CD14-positive monocyte (primary cell): ENCODE measurements at regions not wholly inside any gene's neighbourhood (a gene's known extent, or its start where the extent isn't known, plus 50 kb on each side); places are given as distances from the start of the nearest gene placed in this dataset.

Experiments
- DNase-seq, 3 donors: peaks; one replicate each; pipeline ENCODE4 v3.0.0-alpha.2; 2011 to 2022
- H2AFZ ChIP-seq: 2 replicates; pipeline ENCODE4 v1.6.0; 2012; ENCODE audit warnings: mild to moderate bottlenecking, low read depth, low read length, inconsistent platforms; ENCODE audit not compliant: insufficient read depth, poor library complexity, severe bottlenecking
- H3K27ac ChIP-seq, 2 donors: 1 replicate in 1 of 2; 2 replicates in 1 of 2; pipeline ENCODE4 v1.5.1; 2012 to 2013; ENCODE audit warnings: low read length in 2 of 2, control low read depth in 1 of 2, inconsistent platforms in 1 of 2, low read depth in 1 of 2, mild to moderate bottlenecking in 1 of 2
- H3K27me3 ChIP-seq, 2 donors: one replicate each; pipeline versions ENCODE4 v1.6.0 to v1.6.1; 2011 to 2013; ENCODE audit warnings: low read length in 2 of 2; ENCODE audit not compliant: control insufficient read depth in 2 of 2, insufficient read depth in 2 of 2
- H3K36me3 ChIP-seq, 2 donors: replicated peaks in 1 of 2; 1 replicate in 1 of 2; 2 replicates in 1 of 2; pipeline versions ENCODE4 v1.5.1 to v1.6.1; 2012 to 2013; ENCODE audit warnings: low read length in 2 of 2, control low read depth in 1 of 2, inconsistent platforms in 1 of 2, mild to moderate bottlenecking in 1 of 2; ENCODE audit not compliant: insufficient read depth in 2 of 2, control insufficient read depth in 1 of 2
- H3K4me1 ChIP-seq, 2 donors: 1 replicate in 1 of 2; 2 replicates in 1 of 2; pipeline versions ENCODE4 v1.5.1 to v1.6.1; 2012 to 2013; ENCODE audit warnings: low read length in 2 of 2, control low read depth in 1 of 2, inconsistent platforms in 1 of 2, mild to moderate bottlenecking in 1 of 2, moderate library complexity in 1 of 2; ENCODE audit not compliant: insufficient read depth in 2 of 2, control insufficient read depth in 1 of 2
- H3K4me2 ChIP-seq: replicated peaks from 2 replicates; pipeline ENCODE3; 2012; ENCODE audit warnings: low read length, moderate library complexity, mild to moderate bottlenecking; ENCODE audit not compliant: poor library complexity, severe bottlenecking; ENCODE audit errors: extremely low read depth
- H3K4me3 ChIP-seq, 3 experiments: fragments of 200-600 bp in 1 of 3; sonication (generic) in 1 of 3; replicated peaks in 1 of 3; 1 replicate in 2 of 3; 2 replicates in 1 of 3; pipeline ENCODE4 v1.5.1; 2011 to 2013; ENCODE audit warnings: low read length in 3 of 3, mild to moderate bottlenecking in 3 of 3, control low read depth in 2 of 3, low read depth in 2 of 3, inconsistent platforms in 1 of 3, moderate library complexity in 1 of 3
- H3K79me2 ChIP-seq: 2 replicates; pipeline ENCODE4 v1.6.0; 2012; ENCODE audit warnings: mild to moderate bottlenecking, control low read depth, inconsistent platforms, low read length, moderate library complexity; ENCODE audit not compliant: insufficient read depth
- H3K9ac ChIP-seq: 2 replicates; pipeline ENCODE4 v1.6.0; 2017; ENCODE audit warnings: low read length, mild to moderate bottlenecking; ENCODE audit not compliant: insufficient read depth, poor library complexity, severe bottlenecking
- H3K9me3 ChIP-seq, 2 donors: replicated peaks in 1 of 2; 1 replicate in 1 of 2; 2 replicates in 1 of 2; pipeline versions ENCODE4 v1.5.1 to v1.6.1; 2012 to 2013; ENCODE audit warnings: low read length in 2 of 2, control low read depth in 1 of 2; ENCODE audit not compliant: control insufficient read depth in 1 of 2, insufficient read depth in 1 of 2
- H4K20me1 ChIP-seq: 2 replicates; pipeline ENCODE4 v1.6.0; 2012; ENCODE audit warnings: mild to moderate bottlenecking, low read length, control low read depth, moderate library complexity; ENCODE audit not compliant: insufficient read depth
- H3K27ac Mint-ChIP-seq, 7 donors: one replicate each; pipeline ENCODE4 v1.8.0; 2020; ENCODE audit warnings: mild to moderate bottlenecking in 7 of 7, mixed read lengths in 7 of 7, moderate library complexity in 6 of 7, inconsistent platforms in 2 of 7
- H3K27me3 Mint-ChIP-seq, 3 donors: one replicate each; pipeline ENCODE4 v1.8.0; 2021 to 2022; ENCODE audit warnings: low read depth in 3 of 3, mild to moderate bottlenecking in 3 of 3, mixed read lengths in 3 of 3, moderate library complexity in 3 of 3, inconsistent platforms in 1 of 3
- H3K36me3 Mint-ChIP-seq, 2 donors: one replicate each; pipeline ENCODE4 v1.8.0; 2020; ENCODE audit warnings: mixed read lengths in 2 of 2, inconsistent platforms in 1 of 2, mild to moderate bottlenecking in 1 of 2
- H3K4me1 Mint-ChIP-seq: one replicate; pipeline ENCODE4 v1.8.0; 2020; ENCODE audit warnings: mild to moderate bottlenecking, mixed read lengths
- H3K4me3 Mint-ChIP-seq, 2 donors: one replicate each; pipeline ENCODE4 v1.8.0; 2020; ENCODE audit warnings: mild to moderate bottlenecking in 2 of 2, mixed read lengths in 2 of 2, moderate library complexity in 1 of 2
- H3K9me3 Mint-ChIP-seq, 7 donors: one replicate each; pipeline ENCODE4 v1.8.0; 2020 to 2022; ENCODE audit warnings: mixed read lengths in 7 of 7, mild to moderate bottlenecking in 6 of 7, moderate library complexity in 6 of 7, inconsistent platforms in 2 of 7
- CTCF ChIP-seq: fragments of 200-600 bp; IDR thresholded peaks from one replicate; pipeline ENCODE4 v1.8.0; 2022; ENCODE audit warnings: antibody characterized with exemption, mild to moderate bottlenecking
- whole genome bisulfite sequencing: methylation state at CpG from one replicate; pipeline ENCODE4 v1.1.5; 2013; ENCODE audit warnings: missing lambda C conversion rate; ENCODE audit not compliant: insufficient coverage; 5-methylcytosine and 5-hydroxymethylcytosine counted together
- intact Hi-C, 2 donors: fragments of 100-400 bp; cut with micrococcal nuclease; formaldehyde crosslinking; loops; one replicate each; pipeline versions ENCODE4 v1.15.0 to v1.15.1; 2023

- H3K9me3 Mint-ChIP-seq: peaks cover 0 to 8% (median 2%) of the 10 kb centered on the region in 7 donors
Measured at GRCh38 chr7:12993025-12993424, 305.6 kb downstream of the ARL4A start.

GRCh38 chr7:12995912-12996469 is 308.6 kb downstream of the ARL4A start:
- Histone ChIP-seq H3K27ac (no peak overlapping the region), H4K20me1 (no peaks in the 10 kb centered on the region), H3K79me2 (no peaks in the 10 kb centered on the region), H3K36me3 (no peaks in the 10 kb centered on the region), H3K4me2 (no peak overlapping the region), H2AFZ (no peak overlapping the region), H3K9ac (no peak overlapping the region), H3K9me3 (no peaks in the 10 kb centered on the region), H3K4me3 (no peak overlapping the region), H3K27me3 (no peaks in the 10 kb centered on the region), H3K4me1 (no peaks in the 10 kb centered on the region)
- Mint-ChIP-seq H3K4me1 (peaks cover 2% of the 10 kb centered on the region), H3K27me3 (peaks cover 0 to 2% (median 1%) of the 10 kb centered on the region in 3 donors), H3K4me3 (no peak overlapping the region), H3K36me3 (no peaks in the 10 kb centered on the region), H3K27ac (no peak overlapping the region), H3K9me3 (peaks cover 3 to 16% (median 9%) of the 10 kb centered on the region in 7 donors)
- intact Hi-C loops: no loop called here
- no peak for TF ChIP-seq CTCF
- no CpG with 5 or more reads among the region's 2 CpGs for WGBS
- no peak for DNase-seq

More at GRCh38 chr7:12993025-12993424, 305.6 kb downstream of the ARL4A start:
- no peak overlapping the region for H3K27ac ChIP-seq
- no peaks in the 10 kb centered on the region for H3K36me3 Mint-ChIP-seq
- no peaks in the 10 kb centered on the region for H4K20me1 ChIP-seq
- H3K4me3 Mint-ChIP-seq: no peak overlapping the region
- no peak overlapping the region for H3K4me3 ChIP-seq
- H2AFZ ChIP-seq: no peak overlapping the region
- intact Hi-C loops: no loop called here
- no peaks in the 10 kb centered on the region for H3K79me2 ChIP-seq
- H3K9me3 ChIP-seq: no peaks in the 10 kb centered on the region
- no peaks in the 10 kb centered on the region for H3K4me1 Mint-ChIP-seq
- no peaks in the 10 kb centered on the region for H3K4me1 ChIP-seq
- H3K36me3 ChIP-seq: no peaks in the 10 kb centered on the region
- H3K9ac ChIP-seq: no peak overlapping the region
- no peaks in the 10 kb centered on the region for H3K27me3 ChIP-seq
- H3K4me2 ChIP-seq: no peak overlapping the region
- no peak overlapping the region for H3K27ac Mint-ChIP-seq
- TF ChIP-seq CTCF: no peak
- peaks cover 0 to 2% (median 1%) of the 10 kb centered on the region in 3 donors for H3K27me3 Mint-ChIP-seq
- DNase-seq: no peak
